Suprapubic skin (tissue), 4 donors: ENCODE measurements at regions not wholly inside any gene's neighbourhood (a gene's known extent, or its start where the extent isn't known, plus 50 kb on each side); places are given as distances from the start of the nearest gene placed in this dataset.

Source experiments
- POLR2A ChIP-seq, 2 donors: fragments of 450-650 bp; IDR thresholded peaks; one replicate each; pipeline ENCODE4 v1.6.1; 2017; ENCODE audit warnings: antibody characterized with exemption in 2 of 2, mild to moderate bottlenecking in 2 of 2, moderate library complexity in 2 of 2
- POLR2AphosphoS5 ChIP-seq, 3 donors: sonication (generic); formaldehyde crosslinking; IDR thresholded peaks; one replicate each; pipeline ENCODE4 v1.6.1; 2017; ENCODE audit warnings: antibody characterized with exemption in 3 of 3
- TF ChIP-seq, protein P1 (sequence below), 2 donors: fragments of 200-600 bp in 1 of 2; fragments of 450-650 bp in 1 of 2; sonication (generic) in 1 of 2; IDR thresholded peaks; one replicate each; pipeline ENCODE4 v1.5.1; 2016 to 2019; ENCODE audit warnings: antibody characterized with exemption in 2 of 2, mild to moderate bottlenecking in 1 of 2, moderate library complexity in 1 of 2

DNA sequence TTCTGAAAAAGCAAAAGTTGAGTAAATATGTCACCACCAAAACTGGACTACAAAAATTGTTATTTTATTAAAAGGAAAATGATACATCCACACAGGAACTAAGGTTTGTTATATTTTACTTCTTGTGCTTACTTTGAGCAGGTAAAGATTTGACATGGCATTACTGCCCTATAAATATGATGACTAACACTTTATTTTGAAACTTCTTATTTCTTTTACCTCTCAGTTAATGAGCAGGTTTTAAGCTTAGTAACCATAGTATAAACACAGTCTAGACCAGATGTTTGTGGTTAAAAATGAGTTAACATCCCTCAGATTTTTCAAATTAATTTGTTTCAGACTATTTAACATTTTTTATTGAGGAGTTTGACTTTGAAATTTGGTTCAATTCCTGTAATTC is 862.5 kb upstream of the USP15 start:
- TF ChIP-seq, protein P1, sequence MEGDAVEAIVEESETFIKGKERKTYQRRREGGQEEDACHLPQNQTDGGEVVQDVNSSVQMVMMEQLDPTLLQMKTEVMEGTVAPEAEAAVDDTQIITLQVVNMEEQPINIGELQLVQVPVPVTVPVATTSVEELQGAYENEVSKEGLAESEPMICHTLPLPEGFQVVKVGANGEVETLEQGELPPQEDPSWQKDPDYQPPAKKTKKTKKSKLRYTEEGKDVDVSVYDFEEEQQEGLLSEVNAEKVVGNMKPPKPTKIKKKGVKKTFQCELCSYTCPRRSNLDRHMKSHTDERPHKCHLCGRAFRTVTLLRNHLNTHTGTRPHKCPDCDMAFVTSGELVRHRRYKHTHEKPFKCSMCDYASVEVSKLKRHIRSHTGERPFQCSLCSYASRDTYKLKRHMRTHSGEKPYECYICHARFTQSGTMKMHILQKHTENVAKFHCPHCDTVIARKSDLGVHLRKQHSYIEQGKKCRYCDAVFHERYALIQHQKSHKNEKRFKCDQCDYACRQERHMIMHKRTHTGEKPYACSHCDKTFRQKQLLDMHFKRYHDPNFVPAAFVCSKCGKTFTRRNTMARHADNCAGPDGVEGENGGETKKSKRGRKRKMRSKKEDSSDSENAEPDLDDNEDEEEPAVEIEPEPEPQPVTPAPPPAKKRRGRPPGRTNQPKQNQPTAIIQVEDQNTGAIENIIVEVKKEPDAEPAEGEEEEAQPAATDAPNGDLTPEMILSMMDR (IDR thresholded peaks at IDR 0.05): no peak
- no peak for TF ChIP-seq POLR2AphosphoS5 (IDR thresholded peaks at IDR 0.05)
- TF ChIP-seq POLR2A (IDR thresholded peaks at IDR 0.05): no peak
